AG09319 (cell line): ENCODE measurements at regions not wholly inside any gene's neighbourhood (a gene's known extent, or its start where the extent isn't known, plus 50 kb on each side); places are given as distances from the start of the nearest gene placed in this dataset.
"Not testable (repeated sequence)": the region's sequence is repeated elsewhere in the genome, so short reads cannot be mapped to it uniquely, and the experiment has no call there.

Experiments
- DNase-seq: peaks from one replicate; pipeline ENCODE4 v3.0.0-alpha.2; 2010; ENCODE audit warnings: low read depth; ENCODE audit errors: extremely low read depth
- CTCF ChIP-seq: IDR thresholded peaks from 2 replicates; pipeline ENCODE4 v1.5.1; 2011; ENCODE audit warnings: low read depth, mild to moderate bottlenecking, inconsistent platforms, low read length, moderate library complexity

- DNase-seq: no peak
- no peak for TF ChIP-seq CTCF
Measured at GRCh38 chr14:38931969-38932652, 170.9 kb downstream of the SEC23A start.

- TF ChIP-seq CTCF: no peak
- no peak for DNase-seq
Measured at GRCh38 chr14:38930898-38931297, 172.1 kb downstream of the SEC23A start.

GRCh38 chr14:38930022-38930421 is 173.0 kb downstream of the SEC23A start:
- DNase-seq: no peak
- TF ChIP-seq CTCF: no peak

- no peak for DNase-seq
- TF ChIP-seq CTCF: no peak
Measured at GRCh38 chr14:38929416-38929815, 173.6 kb downstream of the SEC23A start.

- not testable (repeated sequence) for DNase-seq
Measured at GRCh38 chr14:38921893-38922292, 181.1 kb downstream of the SEC23A start.

- DNase-seq: no peak
Measured at GRCh38 chr14:38915125-38915524, 187.9 kb downstream of the SEC23A start.

GRCh38 chr14:38910092-38910491 is 192.9 kb downstream of the SEC23A start:
- no peak for DNase-seq
- no peak for TF ChIP-seq CTCF

More at GRCh38 chr14:38915125-38915524, 187.9 kb downstream of the SEC23A start:
- no peak for TF ChIP-seq CTCF

GRCh38 chr14:38904959-38905358 is 198.1 kb downstream of the SEC23A start:
- no peak for DNase-seq

More at GRCh38 chr14:38904959-38905358, 198.1 kb downstream of the SEC23A start:
- TF ChIP-seq CTCF: no peak
